Sigmoid colon (tissue), 6 donors: ENCODE measurements at regions not wholly inside any gene's neighbourhood (a gene's known extent, or its start where the extent isn't known, plus 50 kb on each side); places are given as distances from the start of the nearest gene placed in this dataset.
A peak's percentile ranks its signal among the peaks of the same experiment; 100 is the strongest.

Source experiments
- DNase-seq: peaks from one replicate; pipeline ENCODE4 v3.0.0-alpha.2; 2019
- H3K27ac ChIP-seq, 4 donors: fragments of 200-600 bp; sonication (generic); one replicate each; pipeline ENCODE4 v1.5.1; 2016 to 2019; ENCODE audit warnings: mild to moderate bottlenecking in 1 of 4
- H3K27me3 ChIP-seq, 3 donors: fragments of 200-600 bp; sonication (generic); one replicate each; pipeline ENCODE4 v1.5.1; 2019; ENCODE audit warnings: mild to moderate bottlenecking in 1 of 3
- H3K36me3 ChIP-seq, 4 donors: fragments of 200-600 bp; sonication (generic); one replicate each; pipeline ENCODE4 v1.5.1; 2016 to 2019
- H3K4me1 ChIP-seq, 4 donors: fragments of 200-600 bp; sonication (generic); one replicate each; pipeline ENCODE4 v1.5.1; 2017 to 2019
- H3K4me3 ChIP-seq, 4 donors: fragments of 200-600 bp; sonication (generic); one replicate each; pipeline ENCODE4 v1.5.1; 2017 to 2019; ENCODE audit warnings: mild to moderate bottlenecking in 2 of 4, moderate library complexity in 1 of 4
- H3K9me3 ChIP-seq, 4 donors: fragments of 200-600 bp in 3 of 4; sonication (generic) in 3 of 4; one replicate each; pipeline versions ENCODE4 v1.5.1 to v1.6.1; 2013 to 2019
- CTCF ChIP-seq, 4 experiments: fragments of 450-650 bp in 3 of 4; fragments of 200-600 bp in 1 of 4; IDR thresholded peaks; one replicate each; pipeline ENCODE4 v1.5.1; 2016 to 2019; ENCODE audit warnings: antibody characterized with exemption in 4 of 4, mild to moderate bottlenecking in 3 of 4, moderate library complexity in 2 of 4
- EP300 ChIP-seq, 4 donors: sonication (generic); formaldehyde crosslinking; IDR thresholded peaks; one replicate each; pipeline ENCODE4 v1.6.1; 2017; ENCODE audit warnings: antibody characterized with exemption in 4 of 4
- POLR2A ChIP-seq, 2 donors: fragments of 450-650 bp; IDR thresholded peaks; one replicate each; pipeline ENCODE4 v1.6.1; 2016; ENCODE audit warnings: antibody characterized with exemption in 2 of 2, mild to moderate bottlenecking in 2 of 2, moderate library complexity in 2 of 2
- POLR2AphosphoS5 ChIP-seq, 4 donors: sonication (generic); formaldehyde crosslinking; IDR thresholded peaks; one replicate each; pipeline ENCODE4 v1.6.1; 2017; ENCODE audit warnings: antibody characterized with exemption in 4 of 4
- WGBS, 2 donors: extraction: QIAGEN DNeasy Blood & Tissue Kit; methylation state at CpG; one replicate each; pipeline ENCODE4 v1.1.7; 2013; 5-methylcytosine and 5-hydroxymethylcytosine counted together
- intact Hi-C: fragments of 100-400 bp; cut with DNase I; formaldehyde crosslinking; loops from one replicate; pipeline ENCODE4 v1.15.1; 2023
- donor health status: healthy with polysubstance abuse.
- donor health status: healthy.

- no peak overlapping the region for H3K27ac ChIP-seq
- H3K36me3 ChIP-seq, result no peaks in the 10 kb centered on the region
- no peak for TF ChIP-seq CTCF (IDR thresholded peaks at IDR 0.05)
- H3K4me3 ChIP-seq, result no peak overlapping the region
- no peaks in the 10 kb centered on the region for H3K4me1 ChIP-seq
- no peak for DNase-seq
- no peaks in the 10 kb centered on the region for H3K9me3 ChIP-seq
- intact Hi-C loops, result no loop called here
- no peaks in the 10 kb centered on the region for H3K27me3 ChIP-seq
- WGBS, 2 donors, result 72 to 76% methylated on average over 1 of the region's 1 CpG
Observed at GRCh38 chr11:90646266-90646665, 423.4 kb upstream of the CHORDC1 start.

DNA sequence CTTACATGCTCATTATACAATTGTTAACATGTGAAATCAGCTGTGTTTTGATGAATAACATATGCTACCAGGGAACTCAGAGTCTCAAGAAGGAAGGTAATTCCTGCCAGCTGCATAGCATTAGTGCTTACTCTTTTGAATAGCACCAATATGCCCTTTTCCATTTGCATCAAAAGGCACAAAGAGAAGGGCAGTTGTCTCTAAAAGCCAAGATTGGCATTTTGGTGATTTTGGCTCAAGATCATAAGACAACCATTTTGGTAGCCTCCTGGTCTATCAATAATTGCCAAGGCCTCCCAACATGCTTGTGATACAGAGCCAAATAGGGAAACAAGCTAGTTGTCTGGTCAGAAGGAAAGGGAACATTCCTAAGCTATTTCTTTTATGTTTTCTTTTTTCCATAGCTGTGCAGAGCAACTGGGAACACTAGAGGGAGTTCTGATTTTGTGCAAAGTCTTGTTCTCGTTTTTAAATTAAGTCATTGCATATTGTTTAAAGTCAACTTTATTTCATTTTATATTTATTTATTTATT is 416.7 kb upstream of the CHORDC1 start:
- no peaks in the 10 kb centered on the region for H3K9me3 ChIP-seq
- no peak overlapping the region for H3K4me3 ChIP-seq
- H3K27me3 ChIP-seq, result no peaks in the 10 kb centered on the region
- intact Hi-C loops, result no loop called here
- WGBS, 2 donors, result 13 to 21% methylated on average over 1 of the region's 1 CpG
- H3K36me3 ChIP-seq, result no peaks in the 10 kb centered on the region
- peak overlapping the region in 1 of 4 donors; percentile 6 for H3K27ac ChIP-seq
- DNase-seq, result no peak
- TF ChIP-seq EP300 (IDR thresholded peaks at IDR 0.05), result no peak
- TF ChIP-seq POLR2A (IDR thresholded peaks at IDR 0.05), result no peak
- TF ChIP-seq CTCF (IDR thresholded peaks at IDR 0.05), result peak in 1 of 4 experiments; percentile 16
- TF ChIP-seq POLR2AphosphoS5 (IDR thresholded peaks at IDR 0.05), result no peak
- no peaks in the 10 kb centered on the region for H3K4me1 ChIP-seq

DNA sequence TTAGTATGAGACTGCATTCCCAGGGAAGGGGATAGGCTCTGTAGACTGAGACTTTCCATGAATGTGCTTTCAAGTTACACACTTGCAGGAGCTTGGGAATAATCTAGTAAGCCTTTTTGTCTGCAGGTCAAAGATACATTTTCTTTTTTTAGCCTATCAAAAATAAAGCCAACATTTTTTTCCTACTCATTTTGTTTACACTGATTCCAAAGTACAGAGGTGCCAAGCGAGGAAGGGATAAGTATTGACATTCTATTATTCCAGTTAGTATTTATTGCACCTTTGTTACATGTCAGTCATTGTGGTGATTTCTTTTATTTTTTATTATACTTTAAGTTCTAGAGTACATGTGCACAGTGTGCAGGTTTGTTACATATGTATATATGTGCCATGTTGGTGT is 413.0 kb upstream of the CHORDC1 start:
- no peak overlapping the region for H3K27ac ChIP-seq
- no peaks in the 10 kb centered on the region for H3K27me3 ChIP-seq
- H3K4me1 ChIP-seq, result no peaks in the 10 kb centered on the region
- H3K9me3 ChIP-seq, result no peaks in the 10 kb centered on the region
- WGBS, 2 donors, result 28 to 76% methylated on average over 1 of the region's 1 CpG
- H3K4me3 ChIP-seq, result no peak overlapping the region
- H3K36me3 ChIP-seq, result no peaks in the 10 kb centered on the region
- no peak for DNase-seq
- TF ChIP-seq POLR2A (IDR thresholded peaks at IDR 0.05) (no peak), CTCF (IDR thresholded peaks at IDR 0.05) (no peak), POLR2AphosphoS5 (IDR thresholded peaks at IDR 0.05) (no peak), EP300 (IDR thresholded peaks at IDR 0.05) (no peak)
- intact Hi-C loops, result no loop called here

DNA sequence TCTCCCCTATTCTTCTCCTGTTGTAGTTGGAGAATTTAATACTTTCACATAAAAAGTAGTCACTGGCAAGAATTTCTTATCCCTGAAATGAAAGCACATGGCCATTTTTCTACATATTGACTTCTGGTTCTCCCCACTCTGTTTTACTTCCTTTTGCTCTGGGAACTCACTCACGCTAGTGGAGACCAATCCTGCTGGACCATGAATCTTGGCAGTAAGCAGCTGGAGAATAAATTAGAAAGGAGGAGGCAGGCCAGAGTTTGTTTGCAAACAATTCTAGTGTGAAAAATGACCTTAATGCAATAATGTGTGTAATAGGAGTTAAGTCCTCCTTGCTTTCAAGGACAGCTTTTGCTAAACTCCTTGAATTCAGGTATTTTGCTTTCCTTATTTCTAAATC is 412.3 kb upstream of the CHORDC1 start:
- intact Hi-C loops, result no loop called here
- 71 to 73% methylated on average over 1 of the region's 1 CpG for WGBS, 2 donors
- Histone ChIP-seq H3K27me3 (no peaks in the 10 kb centered on the region), H3K4me3 (no peak overlapping the region), H3K4me1 (no peaks in the 10 kb centered on the region), H3K27ac (no peak overlapping the region), H3K9me3 (no peaks in the 10 kb centered on the region), H3K36me3 (no peaks in the 10 kb centered on the region)
- no peak for TF ChIP-seq EP300 (IDR thresholded peaks at IDR 0.05)
- no peak for TF ChIP-seq CTCF (IDR thresholded peaks at IDR 0.05)
- TF ChIP-seq POLR2AphosphoS5 (IDR thresholded peaks at IDR 0.05), result no peak
- TF ChIP-seq POLR2A (IDR thresholded peaks at IDR 0.05), result no peak
- no peak for DNase-seq

GRCh38 chr11:90630176-90630575 is 407.3 kb upstream of the CHORDC1 start:
- Histone ChIP-seq H3K9me3 (no peaks in the 10 kb centered on the region), H3K36me3 (no peaks in the 10 kb centered on the region), H3K4me1 (no peaks in the 10 kb centered on the region), H3K4me3 (no peak overlapping the region), H3K27ac (no peak overlapping the region), H3K27me3 (no peaks in the 10 kb centered on the region)
- intact Hi-C loops, result no loop called here
- 87 to 94% methylated on average over 4 of the region's 4 CpGs for WGBS, 2 donors
- no peak for DNase-seq
- TF ChIP-seq POLR2A (IDR thresholded peaks at IDR 0.05) (no peak), EP300 (IDR thresholded peaks at IDR 0.05) (no peak), POLR2AphosphoS5 (IDR thresholded peaks at IDR 0.05) (no peak), CTCF (IDR thresholded peaks at IDR 0.05) (no peak)
